ENCODE measurements at regions not wholly inside any gene's neighbourhood (a gene's known extent, or its start where the extent isn't known, plus 50 kb on each side); places are given as distances from the start of the nearest gene placed in this dataset.

DNA sequence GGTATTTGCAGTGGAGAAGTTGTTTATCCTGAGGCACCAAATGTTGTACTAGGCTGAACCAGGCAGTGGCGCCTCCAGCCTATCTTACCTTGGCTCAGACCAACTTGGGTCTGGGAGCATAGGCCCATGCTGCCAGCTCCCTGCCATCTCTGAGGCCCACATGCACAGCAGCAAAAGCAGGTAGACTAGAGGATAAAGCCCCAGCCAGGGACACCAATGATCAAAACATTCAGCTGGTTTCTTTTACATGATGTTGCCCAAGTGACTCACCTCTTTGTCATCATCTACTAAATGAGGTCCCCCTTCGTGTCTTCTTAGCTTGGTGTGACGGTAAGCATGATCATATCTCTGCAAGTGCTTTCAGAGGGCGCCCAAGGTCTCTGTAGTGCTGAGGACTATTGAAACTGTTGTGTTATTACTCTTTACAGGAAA is 112.1 kb upstream of the DRD2 start:
- H3K27ac ChIP-seq (ENCODE audit: insufficient read depth, low read length, poor library complexity, severe bottlenecking): no peak overlapping the region
- H3K36me3 ChIP-seq (ENCODE audit: control insufficient read depth, insufficient read depth, low read length): no peaks in the 10 kb centered on the region
- no peak for DNase-seq

DNA sequence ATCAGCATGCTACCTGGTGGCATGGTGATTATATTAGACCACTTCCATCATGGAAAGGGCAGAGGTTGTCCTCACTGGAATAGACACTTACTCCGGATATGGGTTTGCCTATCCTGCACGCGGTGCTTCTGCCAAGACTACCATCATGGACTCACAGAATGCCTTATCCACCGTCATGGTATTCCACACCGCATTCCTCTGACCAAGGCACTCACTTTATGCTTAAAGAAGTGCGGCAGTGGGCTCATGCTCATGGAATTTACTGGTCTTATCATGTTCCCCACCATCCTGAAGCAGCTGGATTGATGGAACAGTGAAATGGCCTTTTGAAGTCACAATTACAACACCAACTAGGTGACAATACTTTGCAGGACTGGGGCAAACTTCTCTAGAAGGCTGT is 109.2 kb upstream of the DRD2 start:
- no peaks in the 10 kb centered on the region for H3K9me3 ChIP-seq (ENCODE audit: control insufficient read depth, low read length)
- H3K36me3 ChIP-seq (ENCODE audit: control insufficient read depth, insufficient read depth, low read length): no peaks in the 10 kb centered on the region
- no peaks in the 10 kb centered on the region for H3K4me1 ChIP-seq (ENCODE audit: control insufficient read depth, insufficient read depth, low read length, poor library complexity, severe bottlenecking)
- no peaks in the 10 kb centered on the region for H3K27me3 ChIP-seq (replicated peaks; ENCODE audit: control insufficient read depth, insufficient read depth, low read length, poor library complexity, severe bottlenecking)
- no peak for DNase-seq
- no peak overlapping the region for H3K27ac ChIP-seq (ENCODE audit: insufficient read depth, low read length, poor library complexity, severe bottlenecking)
- H3K4me3 ChIP-seq (ENCODE audit: insufficient read depth, low read depth, low read length, poor library complexity, severe bottlenecking): no peak overlapping the region

More for the DNA sequence above, 112.1 kb upstream of the DRD2 start:
- Histone ChIP-seq H3K4me3 (ENCODE audit: insufficient read depth, low read depth, low read length, poor library complexity, severe bottlenecking) (no peak overlapping the region), H3K4me1 (ENCODE audit: control insufficient read depth, insufficient read depth, low read length, poor library complexity, severe bottlenecking) (no peaks in the 10 kb centered on the region), H3K27me3 (replicated peaks; ENCODE audit: control insufficient read depth, insufficient read depth, low read length, poor library complexity, severe bottlenecking) (no peaks in the 10 kb centered on the region), H3K9me3 (ENCODE audit: control insufficient read depth, low read length) (no peaks in the 10 kb centered on the region)

DNA sequence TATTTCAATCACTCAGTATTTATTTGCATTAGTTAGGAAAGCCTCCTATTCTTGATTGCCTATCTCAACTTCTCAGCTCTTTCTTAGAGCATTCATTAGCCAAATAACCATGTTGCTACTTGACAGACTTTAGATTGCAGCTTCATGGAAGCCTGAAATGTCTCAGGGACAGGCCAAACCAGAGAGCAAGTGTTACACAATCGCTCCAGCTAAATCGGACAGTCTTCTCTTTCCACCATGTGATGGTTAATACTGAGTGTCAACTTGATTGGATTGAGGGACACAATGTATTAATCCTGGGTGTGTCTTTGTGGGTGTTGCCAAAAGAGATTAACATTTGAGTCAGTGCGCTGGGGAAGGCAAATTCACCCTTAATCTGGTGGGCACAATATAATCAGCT is 106.5 kb upstream of the DRD2 start:
- H3K4me1 ChIP-seq (ENCODE audit: control insufficient read depth, insufficient read depth, low read length, poor library complexity, severe bottlenecking): no peaks in the 10 kb centered on the region
- no peaks in the 10 kb centered on the region for H3K27me3 ChIP-seq (replicated peaks; ENCODE audit: control insufficient read depth, insufficient read depth, low read length, poor library complexity, severe bottlenecking)
- no peak overlapping the region for H3K27ac ChIP-seq (ENCODE audit: insufficient read depth, low read length, poor library complexity, severe bottlenecking)
- no peaks in the 10 kb centered on the region for H3K9me3 ChIP-seq (ENCODE audit: control insufficient read depth, low read length)
- no peak for DNase-seq
- H3K36me3 ChIP-seq (ENCODE audit: control insufficient read depth, insufficient read depth, low read length): no peaks in the 10 kb centered on the region
- no peak overlapping the region for H3K4me3 ChIP-seq (ENCODE audit: insufficient read depth, low read depth, low read length, poor library complexity, severe bottlenecking)

DNA sequence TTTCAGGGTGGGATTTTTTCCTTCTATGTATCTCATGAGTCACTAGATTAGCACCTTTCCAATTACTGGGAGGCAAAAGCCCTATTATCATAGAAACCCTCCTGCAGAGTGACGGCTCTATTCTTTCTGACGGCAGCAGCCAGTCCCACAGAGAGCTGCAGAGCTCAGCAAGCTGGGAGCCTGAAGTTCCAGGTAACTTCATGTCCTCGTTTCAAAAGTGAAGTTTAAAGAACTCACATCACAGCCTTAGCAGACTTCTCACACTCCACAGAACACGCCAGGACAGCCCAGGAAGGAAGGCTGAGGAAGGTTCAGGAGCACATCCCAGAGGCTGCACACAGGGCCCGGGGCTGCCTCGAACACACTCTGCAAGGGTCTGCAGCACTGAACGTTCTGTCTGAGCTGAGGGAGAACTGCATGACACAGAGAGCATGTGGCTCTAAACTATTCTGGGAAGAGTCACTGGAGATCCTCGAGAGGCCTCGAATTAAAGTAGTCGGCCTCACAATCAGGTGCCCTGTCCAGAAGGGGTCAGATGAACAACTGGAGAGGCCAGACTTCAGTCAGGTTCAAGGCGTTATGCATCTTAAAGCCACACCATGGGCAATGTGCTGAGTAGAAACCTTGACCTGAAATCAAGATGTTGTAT is 104.2 kb upstream of the DRD2 start:
- Histone ChIP-seq H3K36me3 (ENCODE audit: control insufficient read depth, insufficient read depth, low read length) (no peaks in the 10 kb centered on the region), H3K27me3 (replicated peaks; ENCODE audit: control insufficient read depth, insufficient read depth, low read length, poor library complexity, severe bottlenecking) (no peaks in the 10 kb centered on the region), H3K27ac (ENCODE audit: insufficient read depth, low read length, poor library complexity, severe bottlenecking) (no peak overlapping the region), H3K4me3 (ENCODE audit: insufficient read depth, low read depth, low read length, poor library complexity, severe bottlenecking) (no peak overlapping the region), H3K4me1 (ENCODE audit: control insufficient read depth, insufficient read depth, low read length, poor library complexity, severe bottlenecking) (no peaks in the 10 kb centered on the region), H3K9me3 (ENCODE audit: control insufficient read depth, low read length) (no peaks in the 10 kb centered on the region)
- no peak for DNase-seq

DNA sequence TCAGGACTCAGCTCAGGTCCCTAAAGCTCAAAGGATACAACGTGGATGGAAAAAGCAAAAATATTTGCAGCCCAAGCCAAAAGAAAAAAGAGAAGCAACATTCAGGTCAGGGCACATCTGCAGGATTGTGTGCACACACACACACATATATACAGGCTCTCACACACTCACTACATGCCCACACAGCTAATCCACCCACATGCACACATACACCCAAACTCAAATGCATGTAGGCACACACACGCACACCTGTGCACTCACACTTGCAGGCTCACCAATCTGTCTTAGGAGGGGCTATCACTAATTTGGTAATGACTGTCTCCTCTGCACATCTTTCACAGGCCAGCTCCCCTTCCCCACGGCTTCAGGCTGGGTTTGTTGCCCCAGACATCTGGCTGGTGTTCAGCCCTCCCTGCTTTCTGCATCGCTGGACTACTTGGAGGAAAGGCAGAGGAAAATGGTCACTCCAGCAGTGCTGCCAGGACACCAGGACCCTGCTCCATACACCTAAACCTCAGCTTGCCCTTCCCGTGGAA is 103.6 kb upstream of the DRD2 start:
- Histone ChIP-seq H3K9me3 (ENCODE audit: control insufficient read depth, low read length) (no peaks in the 10 kb centered on the region), H3K4me1 (ENCODE audit: control insufficient read depth, insufficient read depth, low read length, poor library complexity, severe bottlenecking) (no peaks in the 10 kb centered on the region), H3K27ac (ENCODE audit: insufficient read depth, low read length, poor library complexity, severe bottlenecking) (no peak overlapping the region), H3K27me3 (replicated peaks; ENCODE audit: control insufficient read depth, insufficient read depth, low read length, poor library complexity, severe bottlenecking) (no peaks in the 10 kb centered on the region), H3K4me3 (ENCODE audit: insufficient read depth, low read depth, low read length, poor library complexity, severe bottlenecking) (no peak overlapping the region), H3K36me3 (ENCODE audit: control insufficient read depth, insufficient read depth, low read length) (no peaks in the 10 kb centered on the region)
- DNase-seq: no peak

DNA sequence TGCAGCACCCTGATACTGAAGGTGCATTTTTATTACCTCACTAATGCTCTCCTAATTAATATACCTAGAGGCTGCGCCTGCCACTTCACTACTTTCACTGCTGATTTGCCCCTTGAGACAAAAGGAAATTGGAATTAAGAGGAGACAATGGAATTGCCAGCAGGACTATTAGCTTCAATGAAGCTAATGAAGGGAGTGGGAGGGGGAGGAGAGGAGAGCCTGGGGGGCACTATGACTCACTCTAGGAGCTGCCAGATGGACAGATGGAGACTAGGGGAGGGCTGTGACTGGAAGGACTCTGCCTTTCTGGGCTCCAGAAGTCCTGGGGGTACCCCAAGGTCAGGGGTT is 102.8 kb upstream of the DRD2 start:
- H3K4me3 ChIP-seq (ENCODE audit: insufficient read depth, low read depth, low read length, poor library complexity, severe bottlenecking): no peak overlapping the region
- H3K36me3 ChIP-seq (ENCODE audit: control insufficient read depth, insufficient read depth, low read length): no peaks in the 10 kb centered on the region
- no peaks in the 10 kb centered on the region for H3K27me3 ChIP-seq (replicated peaks; ENCODE audit: control insufficient read depth, insufficient read depth, low read length, poor library complexity, severe bottlenecking)
- no peak overlapping the region for H3K27ac ChIP-seq (ENCODE audit: insufficient read depth, low read length, poor library complexity, severe bottlenecking)
- no peaks in the 10 kb centered on the region for H3K9me3 ChIP-seq (ENCODE audit: control insufficient read depth, low read length)
- no peaks in the 10 kb centered on the region for H3K4me1 ChIP-seq (ENCODE audit: control insufficient read depth, insufficient read depth, low read length, poor library complexity, severe bottlenecking)
- DNase-seq: no peak

DNA sequence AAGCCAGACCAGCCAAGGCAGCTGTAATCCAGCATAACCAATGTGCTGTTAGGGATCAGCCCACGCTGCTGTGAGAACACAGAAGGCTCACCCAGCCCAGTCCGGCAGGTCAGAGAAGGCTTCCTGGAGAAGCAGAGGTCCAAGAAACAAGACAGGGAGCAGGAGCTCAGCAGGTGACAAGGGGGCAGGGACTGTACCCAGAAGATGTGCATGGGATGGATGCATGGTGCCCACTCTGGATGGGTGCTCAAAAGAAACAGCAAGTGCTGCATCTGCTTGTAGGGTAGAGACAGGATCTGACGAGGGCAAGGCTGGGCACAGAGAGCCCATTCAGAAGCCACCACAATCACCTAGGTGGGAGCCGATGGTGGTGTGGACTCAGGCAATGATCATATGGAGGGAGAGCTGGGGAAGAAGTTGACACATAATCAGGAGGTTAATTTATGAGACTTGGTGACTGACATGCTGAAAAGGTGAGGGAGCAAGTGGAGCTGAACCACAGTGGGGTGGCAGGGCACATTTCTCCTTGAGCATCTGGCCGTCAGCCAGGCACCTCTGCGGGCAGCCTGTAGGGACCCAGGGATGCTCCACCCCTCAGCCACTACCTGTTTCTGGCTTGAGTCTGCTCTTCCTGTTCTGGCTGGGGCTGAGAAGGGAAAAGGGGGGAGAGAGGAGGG is 102.3 kb upstream of the DRD2 start:
- no peak for DNase-seq
- Histone ChIP-seq H3K9me3 (ENCODE audit: control insufficient read depth, low read length) (no peaks in the 10 kb centered on the region), H3K27me3 (replicated peaks; ENCODE audit: control insufficient read depth, insufficient read depth, low read length, poor library complexity, severe bottlenecking) (no peaks in the 10 kb centered on the region), H3K4me1 (ENCODE audit: control insufficient read depth, insufficient read depth, low read length, poor library complexity, severe bottlenecking) (no peaks in the 10 kb centered on the region), H3K27ac (ENCODE audit: insufficient read depth, low read length, poor library complexity, severe bottlenecking) (no peak overlapping the region), H3K36me3 (ENCODE audit: control insufficient read depth, insufficient read depth, low read length) (no peaks in the 10 kb centered on the region), H3K4me3 (ENCODE audit: insufficient read depth, low read depth, low read length, poor library complexity, severe bottlenecking) (no peak overlapping the region)

DNA sequence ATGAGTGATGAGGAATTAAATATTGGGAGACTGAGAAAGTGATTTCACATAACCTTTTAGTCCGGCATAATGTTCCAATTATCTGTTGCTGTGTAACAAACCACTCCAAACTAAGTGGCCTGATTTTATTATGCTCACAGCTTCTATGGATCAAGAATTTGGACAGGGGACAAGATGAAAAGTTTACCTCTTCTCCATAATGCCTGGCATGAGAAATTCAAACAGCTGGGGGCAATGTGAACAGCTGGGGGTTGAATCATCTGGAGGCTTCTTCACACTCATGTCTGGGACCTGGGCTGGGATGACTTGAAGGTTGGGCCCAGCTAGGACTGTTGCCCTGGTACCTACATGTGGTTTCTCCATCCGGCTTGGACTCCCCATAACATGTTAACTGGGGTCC is 99.4 kb upstream of the DRD2 start:
- no peak overlapping the region for H3K27ac ChIP-seq (ENCODE audit: insufficient read depth, low read length, poor library complexity, severe bottlenecking)
- H3K27me3 ChIP-seq (replicated peaks; ENCODE audit: control insufficient read depth, insufficient read depth, low read length, poor library complexity, severe bottlenecking): no peaks in the 10 kb centered on the region
- no peaks in the 10 kb centered on the region for H3K9me3 ChIP-seq (ENCODE audit: control insufficient read depth, low read length)
- no peaks in the 10 kb centered on the region for H3K4me1 ChIP-seq (ENCODE audit: control insufficient read depth, insufficient read depth, low read length, poor library complexity, severe bottlenecking)
- no peak for DNase-seq
- no peaks in the 10 kb centered on the region for H3K36me3 ChIP-seq (ENCODE audit: control insufficient read depth, insufficient read depth, low read length)
- H3K4me3 ChIP-seq (ENCODE audit: insufficient read depth, low read depth, low read length, poor library complexity, severe bottlenecking): no peak overlapping the region

DNA sequence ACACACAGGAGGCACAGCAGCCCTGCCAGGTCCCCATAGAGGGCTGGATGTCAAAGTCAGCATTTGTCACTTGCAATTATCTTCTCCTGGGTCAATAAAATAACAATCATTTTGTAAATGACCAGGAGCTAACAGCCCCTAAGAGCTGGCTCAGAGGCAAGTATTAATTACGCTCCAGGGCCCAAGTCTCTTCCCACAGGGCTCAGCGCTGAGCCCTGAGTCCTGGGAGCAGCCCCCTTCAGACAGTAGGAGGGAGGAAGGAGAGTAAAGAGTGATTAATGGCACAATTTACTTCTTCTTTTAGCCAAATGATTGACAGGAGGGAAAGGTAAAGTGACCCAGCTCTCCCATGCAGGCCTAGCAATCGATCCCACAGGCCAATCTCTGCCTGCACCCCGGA is 99.0 kb upstream of the DRD2 start:
- Histone ChIP-seq H3K36me3 (ENCODE audit: control insufficient read depth, insufficient read depth, low read length) (no peaks in the 10 kb centered on the region), H3K4me1 (ENCODE audit: control insufficient read depth, insufficient read depth, low read length, poor library complexity, severe bottlenecking) (no peaks in the 10 kb centered on the region), H3K27me3 (replicated peaks; ENCODE audit: control insufficient read depth, insufficient read depth, low read length, poor library complexity, severe bottlenecking) (no peaks in the 10 kb centered on the region), H3K27ac (ENCODE audit: insufficient read depth, low read length, poor library complexity, severe bottlenecking) (no peak overlapping the region), H3K9me3 (ENCODE audit: control insufficient read depth, low read length) (no peaks in the 10 kb centered on the region), H3K4me3 (ENCODE audit: insufficient read depth, low read depth, low read length, poor library complexity, severe bottlenecking) (no peak overlapping the region)
- DNase-seq: no peak

DNA sequence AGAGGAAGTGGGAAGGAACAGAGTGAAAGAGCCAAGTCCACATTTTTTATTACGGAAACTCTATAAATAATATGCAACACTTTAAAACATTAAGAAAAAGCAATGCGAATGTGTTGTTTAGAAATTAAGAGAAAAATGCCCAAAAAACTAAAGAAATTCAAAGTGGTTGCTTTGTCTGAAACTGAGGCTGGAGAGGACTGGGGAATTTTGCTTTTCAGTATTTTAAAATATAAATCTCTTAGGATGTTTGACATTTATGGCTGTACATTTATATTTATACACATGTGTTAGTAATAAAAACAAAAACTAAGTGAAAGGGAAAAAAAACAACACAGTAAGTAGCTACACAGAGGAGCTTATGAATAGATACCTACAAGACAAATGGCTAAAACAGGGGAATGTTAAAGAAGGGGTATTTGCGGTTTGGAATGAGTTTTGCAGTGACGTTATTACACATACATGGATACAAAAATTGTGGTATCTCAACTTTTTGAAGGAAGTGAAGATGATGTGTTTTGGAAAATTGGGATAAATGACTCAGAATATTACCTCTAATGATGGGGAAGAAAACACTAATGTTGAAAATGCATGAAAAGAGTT is 97.0 kb upstream of the DRD2 start:
- H3K9me3 ChIP-seq (ENCODE audit: control insufficient read depth, low read length): no peaks in the 10 kb centered on the region
- H3K27ac ChIP-seq (ENCODE audit: insufficient read depth, low read length, poor library complexity, severe bottlenecking): no peak overlapping the region
- no peaks in the 10 kb centered on the region for H3K36me3 ChIP-seq (ENCODE audit: control insufficient read depth, insufficient read depth, low read length)
- no peaks in the 10 kb centered on the region for H3K27me3 ChIP-seq (replicated peaks; ENCODE audit: control insufficient read depth, insufficient read depth, low read length, poor library complexity, severe bottlenecking)
- H3K4me3 ChIP-seq (ENCODE audit: insufficient read depth, low read depth, low read length, poor library complexity, severe bottlenecking): no peak overlapping the region
- DNase-seq: no peak
- H3K4me1 ChIP-seq (ENCODE audit: control insufficient read depth, insufficient read depth, low read length, poor library complexity, severe bottlenecking): no peaks in the 10 kb centered on the region

All from effector memory CD4-positive, alpha-beta T cell (primary cell).